Spinal cord (tissue), 9 donors: ENCODE measurements at regions not wholly inside any gene's neighbourhood (a gene's known extent, or its start where the extent isn't known, plus 50 kb on each side); places are given as distances from the start of the nearest gene placed in this dataset.

ENCODE experiments used
- DNase-seq, 6 donors: peaks; one replicate each; pipeline versions ENCODE4 v3.0.0 to v3.0.0-alpha.2; 2013 to 2015; ENCODE audit warnings: low spot score in 6 of 6, low read depth in 4 of 6
- H3K27ac ChIP-seq: one replicate; pipeline ENCODE4 v1.5.1; 2013; ENCODE audit warnings: low read depth, low read length, control low read depth
- H3K27me3 ChIP-seq: one replicate; pipeline ENCODE4 v1.6.1; 2013; ENCODE audit warnings: low read length; ENCODE audit not compliant: control insufficient read depth, insufficient read depth
- H3K36me3 ChIP-seq: one replicate; pipeline ENCODE4 v1.6.1; 2013; ENCODE audit warnings: low read length; ENCODE audit not compliant: control insufficient read depth, insufficient read depth
- H3K4me1 ChIP-seq: one replicate; pipeline ENCODE4 v1.6.1; 2013; ENCODE audit warnings: low read length; ENCODE audit not compliant: control insufficient read depth, insufficient read depth
- H3K4me3 ChIP-seq: one replicate; pipeline ENCODE4 v1.5.1; 2013; ENCODE audit warnings: low read depth, low read length, control low read depth
- H3K9me3 ChIP-seq: one replicate; pipeline ENCODE4 v1.6.1; 2013; ENCODE audit warnings: low read length; ENCODE audit not compliant: control insufficient read depth, insufficient read depth
- WGBS: methylation state at CpG from one replicate; pipeline ENCODE4 v1.1.5; 2013; ENCODE audit warnings: missing lambda C conversion rate; ENCODE audit not compliant: insufficient coverage; 5-methylcytosine and 5-hydroxymethylcytosine counted together
- donor health status: healthy.

DNA sequence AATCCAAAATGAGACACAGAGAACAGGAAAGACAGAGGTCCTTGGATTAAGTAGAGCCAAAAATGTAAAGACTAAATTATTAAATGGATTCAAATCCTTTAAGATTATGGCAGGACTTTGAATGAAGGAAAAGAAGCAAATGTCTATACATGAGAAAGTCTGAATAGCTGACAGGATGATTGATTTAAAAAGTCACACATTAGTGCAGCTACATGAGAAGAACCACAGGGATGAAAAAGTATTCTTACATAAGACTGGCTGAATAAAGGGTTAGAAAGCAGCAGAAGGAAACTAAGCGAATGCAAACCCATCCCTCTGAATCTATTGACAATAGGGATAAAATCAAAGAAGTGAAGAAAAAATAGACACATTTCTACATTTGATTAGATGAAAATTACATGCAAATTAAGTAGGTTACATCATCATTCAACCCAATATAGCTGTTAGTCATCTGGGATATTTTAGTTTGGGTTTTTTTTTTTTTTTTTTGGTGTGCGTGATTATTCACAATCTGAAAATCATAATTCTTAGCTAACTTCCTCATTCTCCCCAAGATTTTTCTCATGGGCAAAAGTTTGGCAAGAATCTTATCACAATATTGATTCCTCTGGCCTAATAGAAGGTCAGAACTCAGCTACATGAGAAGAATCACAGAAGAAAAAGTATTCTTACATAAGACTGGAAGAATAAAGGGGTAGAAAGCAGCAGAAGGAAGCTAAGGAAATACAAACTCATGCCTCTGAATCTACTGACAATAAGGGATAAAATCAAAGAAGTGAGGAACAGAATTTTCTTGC, 845.4 kb downstream of the HACE1 start:
- no peaks in the 10 kb centered on the region for H3K27me3 ChIP-seq
- DNase-seq = no peak
- no CpG with 5 or more reads among the region's 2 CpGs for WGBS
- H3K9me3 ChIP-seq = no peaks in the 10 kb centered on the region
- no peaks in the 10 kb centered on the region for H3K4me1 ChIP-seq
- H3K36me3 ChIP-seq = no peaks in the 10 kb centered on the region
- H3K4me3 ChIP-seq = no peak overlapping the region
- no peak overlapping the region for H3K27ac ChIP-seq

DNA sequence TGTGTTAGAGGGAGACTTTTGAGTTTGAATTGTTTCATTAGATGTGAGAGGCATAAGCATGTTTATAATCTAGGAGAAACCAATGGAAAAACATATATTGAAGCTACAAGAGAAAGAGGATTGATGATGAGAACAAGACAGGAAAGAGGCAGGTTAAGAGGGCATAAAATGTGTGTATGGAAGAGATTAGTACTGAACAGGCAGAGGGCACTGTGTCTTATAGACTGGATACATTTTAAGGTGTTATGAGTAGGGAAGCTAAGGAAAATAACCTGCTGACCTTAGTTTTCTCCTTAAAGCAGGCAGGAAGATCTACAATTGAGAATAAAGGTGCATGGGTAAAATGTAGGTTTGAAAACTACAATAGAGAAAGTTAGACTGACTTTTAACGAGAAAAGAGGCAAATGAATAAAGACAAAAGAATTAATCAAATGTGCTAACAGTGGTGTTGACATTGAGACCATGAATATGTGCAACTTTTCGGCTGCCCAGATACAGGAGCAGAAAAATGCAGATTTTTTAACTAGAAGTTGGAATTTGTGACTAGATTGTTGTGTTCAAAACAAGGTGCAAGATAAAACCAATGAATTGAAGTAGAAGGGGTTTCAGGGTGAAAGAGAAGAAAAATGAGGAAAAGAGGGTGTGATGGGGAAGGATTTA, 846.3 kb downstream of the HACE1 start:
- 50% methylated on average over 2 of the region's 2 CpGs for WGBS
- H3K4me3 ChIP-seq = no peak overlapping the region
- H3K9me3 ChIP-seq = no peaks in the 10 kb centered on the region
- H3K36me3 ChIP-seq = no peaks in the 10 kb centered on the region
- H3K4me1 ChIP-seq = no peaks in the 10 kb centered on the region
- no peak overlapping the region for H3K27ac ChIP-seq
- H3K27me3 ChIP-seq = no peaks in the 10 kb centered on the region
- no peak for DNase-seq

DNA sequence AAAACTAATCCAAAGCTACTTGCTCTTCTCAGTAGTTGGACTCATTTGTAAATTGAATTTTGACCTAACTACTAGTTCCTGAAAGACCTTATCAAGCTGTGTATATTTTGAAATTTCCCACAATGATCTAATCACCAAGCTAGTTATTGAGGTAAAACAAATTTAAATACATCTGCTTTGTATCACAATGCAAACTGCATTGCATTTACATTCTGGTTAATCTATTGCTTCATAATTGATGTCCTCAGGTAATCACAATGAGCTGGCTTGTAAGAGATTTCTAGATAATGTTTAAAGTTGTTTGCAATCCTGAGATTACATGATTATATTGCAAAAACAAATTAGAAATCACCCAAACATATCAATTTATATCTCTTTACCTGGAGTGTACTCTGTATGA, 848.8 kb downstream of the HACE1 start:
- Histone ChIP-seq H3K9me3 (no peaks in the 10 kb centered on the region), H3K27ac (no peak overlapping the region), H3K4me3 (no peak overlapping the region), H3K36me3 (no peaks in the 10 kb centered on the region), H3K27me3 (no peaks in the 10 kb centered on the region), H3K4me1 (no peaks in the 10 kb centered on the region)
- DNase-seq = no peak

DNA sequence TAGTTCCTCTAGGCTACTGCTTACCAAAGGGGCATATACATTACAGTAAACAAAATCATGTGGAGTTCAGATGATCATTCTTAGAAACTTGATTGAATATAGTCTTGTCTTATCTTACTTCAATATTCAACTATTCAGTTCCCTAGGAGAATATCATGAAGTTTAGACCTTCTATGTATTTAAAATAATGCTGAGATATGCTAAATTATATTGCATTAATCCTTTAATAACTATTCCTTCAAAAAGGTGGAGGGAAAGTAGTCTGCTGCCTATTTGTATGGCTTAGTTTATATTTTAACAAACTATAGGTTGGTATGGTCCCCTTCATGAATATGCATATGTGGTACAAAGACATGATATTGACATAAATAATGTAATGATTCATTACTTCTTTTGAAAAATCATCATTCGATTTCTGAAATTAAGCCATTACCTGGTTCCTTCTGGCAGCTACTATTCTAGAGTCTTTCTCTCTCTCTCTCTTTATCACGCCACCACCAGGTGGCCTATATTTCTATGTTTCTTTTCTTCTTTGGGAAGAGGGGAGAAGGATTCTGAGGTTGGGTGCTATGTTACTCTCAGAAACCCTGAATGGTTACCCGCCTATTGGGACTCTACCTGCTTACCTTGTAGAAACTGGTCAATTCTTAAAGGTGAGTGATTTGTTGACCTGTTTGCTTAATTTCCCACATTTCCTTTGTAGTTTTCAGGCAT, 855.8 kb downstream of the HACE1 start:
- DNase-seq = no peak
- Histone ChIP-seq H3K27ac (no peak overlapping the region), H3K36me3 (no peaks in the 10 kb centered on the region), H3K9me3 (no peaks in the 10 kb centered on the region), H3K4me1 (no peaks in the 10 kb centered on the region), H3K4me3 (no peak overlapping the region), H3K27me3 (no peaks in the 10 kb centered on the region)
- no CpG with 5 or more reads among the region's 3 CpGs for WGBS

DNA sequence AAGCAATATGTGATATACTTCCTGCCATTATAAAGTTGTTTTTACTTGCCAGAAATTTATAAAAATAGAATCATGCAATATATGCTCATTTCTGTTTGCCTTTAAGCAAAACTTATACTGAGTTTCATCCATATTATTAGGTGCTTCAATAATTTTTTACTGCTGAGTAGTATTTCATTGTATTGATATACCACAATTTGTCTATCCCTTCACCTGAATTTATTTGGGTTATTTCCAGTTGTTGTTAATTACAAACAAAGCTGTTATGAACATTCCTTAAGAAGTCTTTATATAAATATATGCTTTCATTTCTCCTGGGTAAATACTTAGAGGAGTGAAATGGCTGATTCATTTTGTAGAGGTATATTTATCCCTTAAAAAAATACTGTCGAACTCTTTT, 864.1 kb downstream of the HACE1 start:
- no peak for DNase-seq
- no peaks in the 10 kb centered on the region for H3K27me3 ChIP-seq
- WGBS = no CpG with 5 or more reads among the region's 1 CpG
- no peak overlapping the region for H3K4me3 ChIP-seq
- H3K9me3 ChIP-seq = no peaks in the 10 kb centered on the region
- no peaks in the 10 kb centered on the region for H3K36me3 ChIP-seq
- H3K27ac ChIP-seq = no peak overlapping the region
- H3K4me1 ChIP-seq = no peaks in the 10 kb centered on the region

DNA sequence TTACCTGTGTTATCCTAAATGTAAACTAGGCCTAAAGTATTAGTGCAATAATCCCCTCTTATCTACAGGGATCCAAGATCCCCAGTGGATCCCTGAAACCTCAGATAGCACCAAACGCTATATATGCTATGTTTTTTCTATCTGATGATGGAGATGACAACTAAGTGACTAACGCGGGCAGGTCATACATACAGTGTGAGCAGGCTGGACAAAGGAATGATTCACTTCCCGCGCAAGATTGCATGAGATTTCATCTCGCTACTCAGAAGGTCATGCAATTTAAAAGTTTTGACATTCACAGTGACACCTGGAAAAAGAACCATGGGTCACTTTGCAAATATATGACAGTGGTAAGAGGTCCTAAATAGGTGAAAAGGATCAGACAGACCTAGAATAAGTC, 875.9 kb downstream of the HACE1 start:
- no peaks in the 10 kb centered on the region for H3K27me3 ChIP-seq
- H3K27ac ChIP-seq = no peak overlapping the region
- 80% methylated on average over 1 of the region's 6 CpGs for WGBS
- H3K4me1 ChIP-seq = no peaks in the 10 kb centered on the region
- H3K4me3 ChIP-seq = no peak overlapping the region
- H3K36me3 ChIP-seq = no peaks in the 10 kb centered on the region
- no peak for DNase-seq
- no peaks in the 10 kb centered on the region for H3K9me3 ChIP-seq

DNA sequence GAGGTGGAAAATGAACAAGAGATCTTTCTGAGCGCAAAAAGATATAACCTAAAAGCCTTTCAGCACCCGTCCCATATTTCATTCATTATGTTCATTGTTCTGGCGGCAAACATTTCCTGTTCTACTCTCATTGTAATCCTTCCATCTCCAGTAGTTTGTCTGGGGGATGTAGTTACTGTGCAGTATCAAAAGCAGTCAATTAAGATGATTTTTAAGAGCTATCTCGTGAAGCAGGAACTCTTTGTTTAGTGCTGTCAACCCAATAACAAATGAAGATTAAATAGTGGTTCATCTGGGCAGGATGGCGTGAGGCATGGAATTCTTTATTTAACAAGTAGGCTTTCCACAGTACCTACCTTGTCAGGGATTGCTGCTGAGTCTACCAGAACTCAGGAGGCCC, 876.7 kb downstream of the HACE1 start:
- DNase-seq = peak in 1 of 6 donors; percentile 12
- Histone ChIP-seq H3K27me3 (no peaks in the 10 kb centered on the region), H3K27ac (no peak overlapping the region), H3K4me1 (no peaks in the 10 kb centered on the region), H3K36me3 (no peaks in the 10 kb centered on the region), H3K4me3 (no peak overlapping the region), H3K9me3 (no peaks in the 10 kb centered on the region)
- 20% methylated on average over 1 of the region's 5 CpGs for WGBS

DNA sequence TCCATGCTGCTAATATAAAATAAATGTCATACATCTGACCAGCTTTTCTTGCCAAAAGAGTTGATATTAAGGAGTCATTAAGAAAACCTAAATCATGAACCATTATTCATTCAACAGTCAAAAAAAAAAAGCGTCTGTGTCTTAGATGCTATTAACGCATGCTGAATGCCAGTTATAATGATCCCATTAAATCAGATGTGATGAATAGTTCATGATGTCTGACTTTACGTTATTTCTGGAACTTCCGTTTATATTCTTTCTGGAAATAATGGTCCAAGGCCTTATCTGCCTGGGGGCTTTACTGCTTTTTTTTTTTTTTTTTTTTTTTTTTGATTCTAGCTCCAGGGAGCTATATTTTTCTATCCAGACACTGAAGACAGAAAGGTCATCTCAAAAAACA, 877.1 kb downstream of the HACE1 start:
- Histone ChIP-seq H3K4me3 (no peak overlapping the region), H3K27me3 (no peaks in the 10 kb centered on the region), H3K27ac (no peak overlapping the region), H3K36me3 (no peaks in the 10 kb centered on the region), H3K9me3 (no peaks in the 10 kb centered on the region), H3K4me1 (no peaks in the 10 kb centered on the region)
- DNase-seq = peak in 1 of 6 donors; percentile 22
- no CpG with 5 or more reads among the region's 4 CpGs for WGBS

DNA sequence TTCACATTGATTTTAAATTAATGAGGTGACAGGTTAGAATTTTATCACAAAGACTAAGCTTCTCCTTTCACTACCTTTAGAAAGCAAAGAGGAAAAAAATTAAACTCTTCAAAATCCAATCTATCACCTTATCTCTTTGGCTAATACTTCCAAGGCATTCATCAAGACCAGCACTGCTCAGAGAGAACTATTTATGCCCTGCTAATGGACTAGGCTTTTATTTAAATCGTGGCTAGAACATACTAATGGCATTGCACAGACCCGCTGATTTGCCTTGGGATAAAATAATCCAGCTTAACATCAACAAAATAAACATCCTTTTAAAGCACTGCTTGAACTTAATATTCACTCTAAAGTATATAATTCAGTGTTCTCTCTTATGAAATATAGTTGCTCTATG, 880.4 kb downstream of the HACE1 start:
- Histone ChIP-seq H3K4me3 (no peak overlapping the region), H3K27me3 (no peaks in the 10 kb centered on the region), H3K27ac (no peak overlapping the region), H3K9me3 (no peaks in the 10 kb centered on the region), H3K36me3 (no peaks in the 10 kb centered on the region), H3K4me1 (no peaks in the 10 kb centered on the region)
- WGBS = no CpG with 5 or more reads among the region's 2 CpGs
- no peak for DNase-seq

DNA sequence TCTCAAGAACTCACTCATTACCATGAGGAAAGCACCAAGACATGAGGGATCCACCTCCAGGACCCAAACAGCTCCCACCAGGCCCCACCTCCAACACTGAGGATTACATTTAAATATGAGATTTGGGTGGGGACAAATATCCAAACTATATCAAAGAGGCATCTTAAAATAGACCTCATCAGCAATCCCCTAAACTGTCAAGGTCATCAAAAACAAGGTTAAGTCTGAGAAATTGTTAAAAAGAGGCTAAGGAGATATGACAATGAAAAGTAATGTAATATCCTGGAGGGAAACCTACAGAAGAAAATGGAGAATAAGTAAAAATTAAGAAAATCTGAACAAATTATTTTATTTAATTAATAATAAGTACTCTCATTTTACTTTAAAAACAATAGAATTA, 922.3 kb downstream of the HACE1 start:
- Histone ChIP-seq H3K36me3 (no peaks in the 10 kb centered on the region), H3K27ac (no peak overlapping the region), H3K4me1 (no peaks in the 10 kb centered on the region), H3K9me3 (no peaks in the 10 kb centered on the region), H3K27me3 (no peaks in the 10 kb centered on the region), H3K4me3 (no peak overlapping the region)
- DNase-seq = no peak
